Gastroesophageal sphincter (tissue), 3 donors: ENCODE measurements at regions not wholly inside any gene's neighbourhood (a gene's known extent, or its start where the extent isn't known, plus 50 kb on each side); places are given as distances from the start of the nearest gene placed in this dataset.
"Not testable (repeated sequence)": the region's sequence is repeated elsewhere in the genome, so short reads cannot be mapped to it uniquely, and the experiment has no call there.

Source experiments
- EP300 ChIP-seq: sonication (generic); formaldehyde crosslinking; IDR thresholded peaks from one replicate; pipeline ENCODE4 v1.6.1; 2017; ENCODE audit warnings: antibody characterized with exemption, mild to moderate bottlenecking
- POLR2A ChIP-seq, 2 donors: fragments of 450-650 bp; IDR thresholded peaks; one replicate each; pipeline ENCODE4 v1.6.1; 2017; ENCODE audit warnings: antibody characterized with exemption in 2 of 2, mild to moderate bottlenecking in 2 of 2, moderate library complexity in 1 of 2
- POLR2AphosphoS5 ChIP-seq: sonication (generic); formaldehyde crosslinking; IDR thresholded peaks from one replicate; pipeline ENCODE4 v1.6.1; 2017; ENCODE audit warnings: antibody characterized with exemption
- TF ChIP-seq, protein P1 (sequence below), 4 experiments: fragments of 200-600 bp in 2 of 4; fragments of 450-650 bp in 2 of 4; sonication (generic) in 1 of 4; IDR thresholded peaks; one replicate each; pipeline ENCODE4 v1.5.1; 2017 to 2019; ENCODE audit warnings: antibody characterized with exemption in 4 of 4, mild to moderate bottlenecking in 2 of 4, moderate library complexity in 2 of 4

DNA sequence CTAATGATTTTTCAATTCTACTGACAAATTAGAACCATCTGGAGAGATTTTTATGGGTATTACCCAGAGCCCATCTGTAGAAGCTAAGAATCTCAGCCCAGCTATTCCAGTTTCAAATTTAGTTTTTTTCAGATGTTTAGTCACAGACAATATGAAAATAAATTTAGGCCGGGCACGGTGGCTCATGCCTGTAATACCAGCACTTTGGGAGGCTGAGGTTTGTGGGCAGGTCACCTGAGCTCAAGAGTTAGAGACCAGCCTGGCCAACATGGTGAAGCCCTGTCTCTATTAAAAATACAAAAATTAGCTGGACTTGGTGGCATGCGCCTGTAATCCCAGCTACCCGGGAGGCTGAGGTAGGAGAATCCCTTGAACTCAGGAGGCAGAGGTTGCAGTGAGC lies 545.9 kb downstream of the PCDH7 start:
- TF ChIP-seq, protein P1, sequence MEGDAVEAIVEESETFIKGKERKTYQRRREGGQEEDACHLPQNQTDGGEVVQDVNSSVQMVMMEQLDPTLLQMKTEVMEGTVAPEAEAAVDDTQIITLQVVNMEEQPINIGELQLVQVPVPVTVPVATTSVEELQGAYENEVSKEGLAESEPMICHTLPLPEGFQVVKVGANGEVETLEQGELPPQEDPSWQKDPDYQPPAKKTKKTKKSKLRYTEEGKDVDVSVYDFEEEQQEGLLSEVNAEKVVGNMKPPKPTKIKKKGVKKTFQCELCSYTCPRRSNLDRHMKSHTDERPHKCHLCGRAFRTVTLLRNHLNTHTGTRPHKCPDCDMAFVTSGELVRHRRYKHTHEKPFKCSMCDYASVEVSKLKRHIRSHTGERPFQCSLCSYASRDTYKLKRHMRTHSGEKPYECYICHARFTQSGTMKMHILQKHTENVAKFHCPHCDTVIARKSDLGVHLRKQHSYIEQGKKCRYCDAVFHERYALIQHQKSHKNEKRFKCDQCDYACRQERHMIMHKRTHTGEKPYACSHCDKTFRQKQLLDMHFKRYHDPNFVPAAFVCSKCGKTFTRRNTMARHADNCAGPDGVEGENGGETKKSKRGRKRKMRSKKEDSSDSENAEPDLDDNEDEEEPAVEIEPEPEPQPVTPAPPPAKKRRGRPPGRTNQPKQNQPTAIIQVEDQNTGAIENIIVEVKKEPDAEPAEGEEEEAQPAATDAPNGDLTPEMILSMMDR (IDR thresholded peaks at IDR 0.05), result not testable (repeated sequence)
- not testable (repeated sequence) for TF ChIP-seq EP300; POLR2A (IDR thresholded peaks at IDR 0.05); POLR2AphosphoS5
